GM18507 (cell line): ENCODE measurements at regions not wholly inside any gene's neighbourhood (a gene's known extent, or its start where the extent isn't known, plus 50 kb on each side); places are given as distances from the start of the nearest gene placed in this dataset.

ENCODE experiments used
- DNase-seq: peaks from one replicate; pipeline ENCODE4 v3.0.0; 2011; ENCODE audit warnings: low read depth; ENCODE audit not compliant: insufficient read length; ENCODE audit errors: extremely low spot score
- FAIRE-seq: peaks from 2 replicates; lab custom pipeline; 2011; peaks lifted over from hg19 to GRCh38; lab: Jason Lieb, UNC

DNA sequence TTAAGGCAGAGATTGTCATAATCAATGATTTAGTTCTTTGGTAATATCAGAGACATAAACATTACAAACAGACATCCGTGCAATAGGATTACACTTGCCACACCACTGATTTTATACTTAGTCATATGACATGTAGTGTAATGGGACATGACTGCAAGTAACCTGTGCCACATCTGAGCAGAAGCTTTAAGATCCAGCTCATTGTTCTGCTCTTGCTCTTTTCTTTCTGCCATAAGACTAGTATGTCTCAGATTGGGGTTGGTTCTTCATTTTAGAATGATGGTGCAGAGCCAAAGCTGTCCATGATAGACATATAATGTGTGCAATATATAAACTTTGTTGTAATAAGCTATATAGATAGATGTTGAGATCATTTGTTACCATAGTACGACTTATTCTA lies 119.7 kb upstream of the SEMA3A start:
- no peak for FAIRE-seq

DNA sequence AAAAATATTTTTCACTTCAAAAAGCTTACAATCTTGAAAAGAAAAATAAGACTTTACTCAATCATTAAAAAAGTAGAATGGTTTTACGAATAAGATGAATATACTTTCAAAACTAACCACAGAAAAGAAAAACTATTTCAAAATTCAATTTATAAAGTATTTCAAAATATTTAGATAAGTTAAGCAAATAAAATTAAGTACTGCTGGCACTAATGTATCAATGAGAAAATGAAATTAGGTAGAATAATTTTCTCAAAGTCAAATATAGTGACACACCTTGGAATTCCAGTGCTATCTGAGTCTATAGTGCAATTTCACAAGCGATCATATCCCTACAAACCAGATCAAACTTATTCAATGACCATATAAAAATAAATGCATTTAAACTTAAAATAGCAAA lies 109.8 kb upstream of the SEMA3A start:
- FAIRE-seq (no peak), DNase-seq (no peak)

More for the DNA sequence above, 119.7 kb upstream of the SEMA3A start:
- DNase-seq, result no peak

DNA sequence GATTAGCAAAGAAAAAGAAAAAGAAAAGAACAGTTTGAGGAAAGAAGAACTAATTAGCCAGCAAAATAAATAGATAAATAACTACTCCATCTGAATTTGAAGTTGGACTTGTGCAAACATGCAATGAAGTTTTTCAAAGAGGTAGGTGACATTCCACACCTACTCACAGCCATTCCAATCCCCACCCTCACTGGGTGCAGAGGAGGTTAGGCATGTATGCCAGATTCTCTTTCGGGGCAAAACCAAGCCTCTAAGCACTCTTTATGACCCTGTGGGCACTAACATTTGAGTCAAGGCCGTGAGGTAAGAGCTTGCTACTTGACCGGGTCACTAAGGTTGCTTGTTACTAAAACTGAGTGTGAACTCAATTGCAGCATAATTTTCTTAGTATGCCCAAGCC lies 108.4 kb upstream of the SEMA3A start:
- DNase-seq, result no peak
- no peak for FAIRE-seq

DNA sequence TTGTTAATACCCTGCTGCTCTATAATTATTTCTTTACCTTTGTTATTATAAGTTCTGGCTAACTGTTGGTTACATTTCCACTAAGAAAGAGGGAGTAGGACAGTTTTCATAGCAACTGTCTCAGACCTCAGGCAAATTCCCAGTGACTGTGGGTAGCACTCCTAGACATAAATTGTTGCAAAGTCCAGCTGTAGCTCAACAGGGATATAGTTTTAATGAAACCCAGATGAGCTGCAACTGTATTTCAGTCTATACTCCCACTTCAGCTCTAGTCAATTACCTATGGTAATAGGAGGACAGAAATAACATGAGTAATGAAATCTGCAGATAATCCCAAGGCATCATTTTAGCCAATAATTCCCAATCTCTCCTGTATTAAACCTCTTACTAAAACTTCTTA lies 103.0 kb upstream of the SEMA3A start:
- DNase-seq, result no peak
- no peak for FAIRE-seq

DNA sequence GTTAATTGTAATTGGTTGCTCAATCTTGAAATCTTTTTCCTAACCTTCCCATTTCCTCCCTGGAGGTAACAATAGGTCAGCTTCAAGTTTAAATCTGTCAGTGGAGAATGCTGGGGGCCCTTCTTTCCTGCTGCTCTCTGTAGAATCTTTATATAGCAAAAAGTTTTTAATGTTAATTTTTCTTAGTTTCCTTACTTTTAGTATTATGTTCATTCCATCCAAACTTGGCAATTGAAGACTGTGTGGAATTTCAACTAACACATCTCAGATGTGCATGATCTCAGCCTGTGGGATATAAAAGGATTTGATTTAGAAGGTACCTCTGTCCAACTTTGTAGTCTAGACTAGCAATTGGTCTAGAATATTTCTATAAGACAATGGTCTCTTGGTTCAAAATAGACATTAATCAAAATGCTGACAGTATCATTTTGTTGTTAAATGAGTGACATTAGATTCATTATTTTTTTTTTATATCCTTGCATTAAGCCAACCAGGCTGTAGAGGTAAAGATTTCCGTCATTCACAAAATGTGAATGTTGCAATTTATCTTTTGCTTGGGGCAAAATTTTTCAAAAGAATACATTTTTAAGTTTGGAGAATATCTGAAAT lies 100.4 kb upstream of the SEMA3A start:
- no peak for DNase-seq
- no peak for FAIRE-seq

DNA sequence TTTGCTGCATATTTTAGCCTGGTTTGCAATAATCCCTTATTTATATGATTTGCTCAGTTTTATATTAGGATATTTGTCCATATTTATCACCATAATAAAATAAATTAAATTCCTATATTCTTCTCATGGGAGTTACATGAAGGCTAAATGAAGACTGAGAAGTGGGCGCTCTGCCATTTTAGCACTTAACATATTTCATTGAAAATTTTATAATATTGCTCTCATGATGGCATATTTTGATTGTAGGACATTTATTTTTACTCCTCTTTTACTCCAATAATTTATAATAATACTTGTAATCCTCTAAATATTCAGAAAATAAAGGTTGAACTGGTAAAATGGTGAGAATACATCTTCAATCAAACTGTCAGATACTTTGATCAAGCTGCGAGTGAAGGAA lies 99.8 kb upstream of the SEMA3A start:
- DNase-seq, result no peak
- no peak for FAIRE-seq

DNA sequence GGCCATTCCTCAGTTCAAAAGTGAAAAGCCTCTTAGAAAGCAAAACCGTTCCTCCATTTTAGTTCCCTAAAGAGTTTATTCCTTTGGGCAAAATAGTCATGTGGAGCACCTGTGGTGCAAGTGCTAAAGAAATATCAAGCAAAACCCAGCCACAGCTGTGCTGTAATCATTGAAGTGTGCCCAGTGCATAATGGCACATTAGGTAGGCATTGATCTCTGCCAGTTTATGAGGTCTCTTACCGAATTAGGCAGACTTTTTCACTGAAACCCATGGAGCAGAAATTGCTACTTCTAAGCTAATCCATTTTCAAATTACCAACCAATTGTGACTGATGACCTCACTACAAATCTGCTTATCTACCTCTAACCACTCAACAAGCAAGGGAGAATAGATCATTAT lies 97.2 kb upstream of the SEMA3A start:
- DNase-seq, result no peak
- no peak for FAIRE-seq

DNA sequence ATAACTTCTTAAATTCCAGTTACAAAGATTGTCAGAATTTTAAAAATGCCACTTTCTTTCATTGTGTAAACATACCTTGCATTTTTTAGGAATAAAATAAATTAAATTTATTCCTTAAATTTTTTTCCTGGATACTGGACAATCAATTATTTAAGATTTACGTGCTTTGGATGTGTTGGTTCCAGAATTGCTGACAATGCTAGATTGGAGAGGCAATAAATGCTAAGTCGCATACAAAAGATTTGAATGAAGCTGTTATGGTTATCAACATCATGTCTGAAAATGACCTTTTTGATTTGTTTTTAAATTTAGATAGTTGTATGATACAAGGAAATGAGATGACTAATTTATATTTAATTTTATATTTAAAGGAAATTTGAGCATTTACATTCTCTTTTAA lies 89.2 kb upstream of the SEMA3A start:
- DNase-seq (no peak), FAIRE-seq (no peak)

DNA sequence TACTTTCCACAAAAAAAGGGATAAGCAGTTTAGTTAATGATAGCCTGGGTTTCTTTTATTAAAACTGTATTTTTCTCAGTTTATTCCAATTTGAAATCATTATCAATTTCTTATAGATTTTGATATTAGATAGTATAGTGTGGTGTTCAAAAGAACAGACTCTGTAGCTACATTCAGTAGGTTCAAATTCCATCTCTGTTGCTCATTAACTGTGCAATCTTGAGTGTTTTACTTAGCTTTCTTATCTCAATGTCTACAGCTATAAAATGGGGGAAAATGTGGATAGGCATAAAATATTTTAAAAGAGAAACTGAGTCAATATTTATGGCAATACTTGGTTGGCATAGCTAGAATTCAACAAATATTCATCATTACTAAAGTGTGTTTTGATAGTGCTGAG lies 86.9 kb upstream of the SEMA3A start:
- DNase-seq, result no peak
- FAIRE-seq, result no peak

DNA sequence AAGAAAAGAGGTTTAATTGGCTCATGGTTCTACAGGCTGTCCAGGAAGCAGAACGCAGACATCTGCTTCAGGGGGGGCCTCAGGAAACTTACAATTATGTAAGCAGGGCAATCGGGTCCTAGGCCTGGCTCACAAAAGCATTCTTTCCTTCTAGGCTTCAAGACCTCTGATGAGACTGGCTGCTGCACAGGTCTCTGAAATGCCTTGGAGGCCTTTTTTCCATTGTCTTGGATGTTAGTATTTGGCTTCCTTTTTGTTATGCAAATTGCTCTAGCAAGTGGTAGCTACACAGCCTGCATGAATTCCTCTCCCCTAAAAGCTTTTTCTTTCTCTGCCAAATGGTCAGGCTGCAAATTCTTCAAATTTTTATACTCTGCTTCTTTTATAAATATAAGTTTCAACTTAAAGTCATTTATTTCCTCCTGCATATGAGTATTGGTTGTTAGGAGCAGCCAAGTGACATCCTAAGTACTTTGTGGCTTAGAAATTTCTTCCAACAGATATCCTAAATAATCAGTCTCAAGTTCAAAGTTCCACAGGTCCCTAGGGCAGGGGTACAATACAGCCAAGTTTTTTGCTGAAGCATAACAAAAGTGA lies 83.1 kb upstream of the SEMA3A start:
- FAIRE-seq, result no peak

DNA sequence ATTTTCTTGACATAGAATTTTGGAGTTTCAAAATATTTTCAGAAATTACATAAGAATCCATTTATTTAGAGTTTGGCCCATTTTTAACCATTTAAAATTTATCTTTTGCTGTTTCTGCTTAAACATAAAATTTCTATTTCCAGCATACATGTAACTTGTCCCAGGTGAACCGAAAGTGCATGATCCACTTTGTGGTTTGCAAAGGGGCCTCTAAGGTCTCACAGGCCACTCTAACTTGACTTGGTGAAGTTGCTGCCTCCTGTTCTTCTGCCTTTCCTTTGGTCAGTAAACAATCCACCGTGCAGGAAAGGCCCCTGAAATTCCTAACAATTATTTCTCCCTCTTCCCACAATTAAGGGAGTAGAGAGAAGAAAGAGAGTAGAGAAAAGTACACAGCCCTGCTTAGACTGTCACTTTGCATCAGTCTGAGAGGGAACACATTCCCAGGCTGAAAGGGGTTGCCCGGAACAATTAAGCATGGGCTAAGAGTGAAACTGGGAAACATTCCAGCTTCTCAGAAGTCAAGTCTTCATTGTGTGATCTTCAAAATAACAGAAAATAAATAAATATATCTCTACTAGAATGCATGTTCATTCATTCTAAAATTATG lies 79.5 kb upstream of the SEMA3A start:
- no peak for DNase-seq
- FAIRE-seq, result no peak

More for the DNA sequence above, 83.1 kb upstream of the SEMA3A start:
- no peak for DNase-seq

DNA sequence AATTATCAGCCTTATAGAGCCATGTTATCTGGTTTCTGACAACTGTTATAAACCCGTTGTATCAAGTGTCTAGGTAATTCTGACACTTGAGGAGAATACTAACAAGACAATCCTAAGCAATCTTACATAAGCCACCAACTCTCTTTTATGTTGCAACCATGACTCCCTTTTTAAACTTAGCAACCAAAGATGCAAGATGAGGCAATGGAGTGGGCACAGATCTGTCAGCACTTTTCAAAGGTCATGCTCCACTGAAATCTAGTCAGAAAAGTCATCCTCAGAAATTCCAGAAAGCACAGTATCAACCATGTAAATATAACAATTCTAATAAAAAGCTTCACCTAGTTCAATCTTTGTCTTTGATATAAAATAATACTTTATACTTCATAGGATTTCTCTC lies 77.0 kb upstream of the SEMA3A start:
- FAIRE-seq (no peak), DNase-seq (no peak)

DNA sequence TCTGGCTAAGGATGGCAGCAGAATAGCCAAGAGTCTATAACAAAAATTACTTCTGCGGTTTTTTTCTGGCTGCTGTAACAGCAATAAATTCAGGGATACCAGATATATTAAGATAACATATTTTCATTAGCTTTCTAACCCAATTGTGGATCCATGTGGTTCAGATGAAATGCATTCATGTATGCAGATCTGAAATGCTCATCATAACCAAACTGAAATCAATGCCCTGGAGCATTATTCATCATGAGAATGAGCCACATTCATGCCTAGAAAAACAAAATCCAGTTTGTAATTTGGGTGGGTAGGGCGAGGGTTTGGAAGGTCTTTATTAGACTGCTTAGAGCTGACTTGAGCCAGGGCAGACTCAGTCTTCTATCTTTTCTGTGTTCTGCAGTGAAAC lies 69.8 kb upstream of the SEMA3A start:
- DNase-seq (no peak), FAIRE-seq (no peak)

DNA sequence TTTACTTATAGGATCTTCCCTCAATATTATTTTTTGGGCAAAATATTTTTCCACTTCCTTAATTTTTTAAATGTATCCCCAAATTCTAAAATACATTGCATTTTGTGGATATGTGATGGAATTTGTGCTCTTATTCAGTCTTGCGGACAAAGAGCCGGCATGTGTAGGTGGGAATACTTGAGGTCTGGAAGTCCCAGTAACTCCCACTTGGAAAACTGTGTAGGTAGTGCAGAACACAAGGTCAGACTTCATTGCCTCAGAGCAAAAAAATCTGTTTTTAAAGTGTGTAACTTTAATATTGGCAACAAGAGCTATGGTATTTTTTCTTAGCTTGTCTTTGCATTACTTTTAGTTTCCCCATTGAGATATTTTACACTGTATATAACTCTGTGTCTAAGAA lies 68.5 kb upstream of the SEMA3A start:
- no peak for DNase-seq
- FAIRE-seq, result no peak

DNA sequence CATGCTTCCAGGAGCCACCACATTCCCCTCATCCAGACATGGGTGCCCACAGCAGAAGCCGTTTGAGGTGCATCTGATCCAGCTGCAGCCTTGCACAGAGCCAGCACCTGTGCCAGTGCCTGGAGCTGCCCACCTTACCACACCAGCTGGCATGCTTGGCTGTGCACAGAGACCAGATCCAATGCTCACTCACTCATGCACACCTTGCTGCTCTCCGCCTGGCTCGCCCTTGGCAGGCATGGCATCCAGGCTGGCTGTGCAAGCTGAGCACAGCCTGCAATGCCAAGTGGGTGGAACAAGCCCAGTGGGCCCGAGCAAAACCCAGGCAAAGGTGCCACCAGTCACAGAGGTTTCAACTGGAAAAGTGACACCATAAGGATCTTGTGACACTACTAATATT lies 66.9 kb upstream of the SEMA3A start:
- DNase-seq, result no peak
- no peak for FAIRE-seq

DNA sequence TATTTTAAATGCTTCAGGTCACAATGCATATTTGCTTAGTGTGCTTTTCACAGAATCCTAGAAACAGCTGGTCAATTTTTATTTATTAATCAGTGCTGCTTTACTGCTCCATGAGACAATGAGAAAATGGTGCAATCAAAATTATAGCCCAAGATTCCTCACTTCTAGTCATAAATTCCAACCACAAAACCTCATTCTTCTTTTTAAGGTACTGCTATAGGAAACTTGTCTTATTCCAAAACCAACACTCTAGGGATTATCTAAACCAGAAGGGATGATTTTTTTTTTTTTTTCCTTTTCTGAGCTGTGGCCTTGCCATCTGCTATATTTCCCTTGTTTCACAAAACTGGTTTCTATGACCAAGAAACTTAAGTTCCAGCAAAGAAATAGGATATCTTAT lies 64.0 kb upstream of the SEMA3A start:
- no peak for FAIRE-seq
- no peak for DNase-seq

DNA sequence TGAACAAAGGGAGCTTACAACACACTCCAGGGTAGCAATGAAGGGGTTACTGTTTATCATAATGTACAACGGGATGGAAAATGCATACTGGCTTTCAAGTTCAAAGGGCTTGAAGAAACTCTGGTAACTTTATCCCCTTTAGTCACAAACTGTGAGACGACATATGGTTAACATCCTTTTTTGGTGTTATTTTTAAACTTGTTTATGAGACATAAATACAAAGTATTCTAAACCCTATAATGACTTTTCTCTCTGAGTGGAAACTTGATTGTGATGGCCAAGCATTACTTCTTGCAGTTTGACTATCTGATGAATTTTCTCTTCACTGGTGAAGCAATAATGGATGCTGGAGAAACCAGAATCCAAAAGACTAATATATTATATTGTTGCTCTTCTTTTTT lies 62.0 kb upstream of the SEMA3A start:
- DNase-seq, result no peak
- no peak for FAIRE-seq

DNA sequence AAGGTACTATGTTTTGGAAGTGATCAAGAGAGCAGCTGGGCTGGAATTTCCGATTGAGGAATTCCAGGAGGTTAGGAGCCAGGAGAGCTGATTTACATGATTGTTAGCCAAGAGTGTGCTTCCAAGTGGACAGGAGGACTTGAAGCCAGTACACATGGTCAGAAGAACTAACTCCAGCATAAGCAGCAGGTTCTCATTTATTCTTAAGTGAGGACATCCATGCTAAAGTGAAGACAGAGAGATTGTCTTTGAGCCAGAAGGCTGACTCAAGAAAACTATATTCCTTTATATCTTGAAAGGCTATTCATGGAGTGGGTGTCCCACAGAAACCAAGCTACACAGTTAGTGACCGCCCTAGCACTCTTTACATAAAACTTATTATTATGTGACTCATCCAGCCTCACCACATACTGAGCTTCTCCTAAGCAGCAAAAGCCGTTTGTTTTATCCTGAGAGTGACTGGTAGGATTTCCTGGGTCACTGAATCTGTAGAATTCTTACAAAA lies 56.7 kb upstream of the SEMA3A start:
- no peak for FAIRE-seq
- no peak for DNase-seq

DNA sequence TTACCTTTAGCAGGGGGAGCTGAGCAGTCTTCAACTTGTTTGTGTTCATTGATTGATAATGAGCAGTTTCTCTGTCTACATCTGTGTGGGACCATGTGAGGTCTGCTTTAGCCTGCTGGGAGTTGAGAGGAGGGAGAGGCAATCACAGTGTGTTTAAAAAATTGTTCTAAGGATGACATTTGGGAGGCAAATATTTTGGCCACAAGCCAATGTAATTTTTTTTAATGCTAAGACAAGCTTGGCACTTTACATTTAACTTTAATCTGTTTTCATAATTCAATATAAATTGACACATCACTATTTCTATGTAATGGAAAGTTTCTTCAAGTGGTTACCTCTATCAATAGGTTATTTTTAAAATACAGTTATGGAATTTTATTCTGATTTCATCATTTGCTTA lies 55.9 kb upstream of the SEMA3A start:
- FAIRE-seq, result no peak
- DNase-seq, result no peak

DNA sequence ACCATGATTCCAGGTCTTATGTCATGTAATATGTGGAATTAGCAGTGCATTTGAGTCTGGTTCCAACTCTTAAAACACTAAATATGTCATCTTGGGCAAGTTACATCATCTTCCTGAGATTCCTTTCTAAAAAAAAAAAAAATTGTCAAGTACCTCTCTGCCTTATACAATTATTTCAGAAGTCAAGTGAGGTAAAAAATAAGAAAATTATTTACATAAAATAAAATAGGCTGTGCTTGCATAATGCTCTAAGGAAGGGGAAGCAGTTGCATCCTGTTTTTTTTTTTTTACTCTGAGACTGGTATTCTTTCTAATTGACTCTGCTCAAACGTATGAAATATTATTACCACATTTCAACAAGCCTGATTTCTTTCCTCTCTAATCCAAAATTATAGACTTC lies 55.1 kb upstream of the SEMA3A start:
- no peak for DNase-seq
- no peak for FAIRE-seq

DNA sequence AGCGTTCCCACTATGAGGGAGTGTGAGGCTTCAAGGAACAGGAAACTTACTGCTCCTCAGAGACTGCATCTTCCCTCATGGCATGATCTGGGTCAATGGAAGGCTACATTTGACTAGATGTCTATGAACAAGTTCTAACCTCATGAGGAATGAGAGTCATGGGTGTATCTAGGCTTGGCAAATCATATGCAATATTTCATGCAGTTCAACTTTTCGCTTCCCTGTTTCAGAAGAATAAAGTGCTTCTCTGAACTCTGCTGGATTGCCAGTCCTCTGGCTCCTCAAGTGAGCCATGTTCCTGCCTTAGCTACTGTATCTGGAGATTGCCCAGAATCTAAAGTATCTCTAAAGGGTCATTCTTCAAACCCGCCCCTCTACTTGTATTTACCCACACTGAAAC lies 54.3 kb upstream of the SEMA3A start:
- DNase-seq (no peak), FAIRE-seq (no peak)
